Smooth muscle cell of the brain vasculature (primary cell): ENCODE measurements at regions not wholly inside any gene's neighbourhood (a gene's known extent, or its start where the extent isn't known, plus 50 kb on each side); places are given as distances from the start of the nearest gene placed in this dataset.
"Not testable (repeated sequence)": the region's sequence is repeated elsewhere in the genome, so short reads cannot be mapped to it uniquely, and the experiment has no call there.

ENCODE experiments used
- DNase-seq: peaks from one replicate; pipeline ENCODE4 v3.0.0-alpha.2; 2012; ENCODE audit warnings: low read depth, low spot score

GRCh38 chr1:109857702-109858101, 52.9 kb upstream of the CSF1 start:
- DNase-seq, result not testable (repeated sequence)

- DNase-seq, result not testable (repeated sequence)
These were observed 54.7 kb upstream of the CSF1 start for GRCh38 chr1:109855986-109856385.

- not testable (repeated sequence) for DNase-seq
These were observed 56.7 kb upstream of the CSF1 start for GRCh38 chr1:109853972-109854371.

GRCh38 chr1:109852221-109853015, 58.2 kb upstream of the CSF1 start:
- not testable (repeated sequence) for DNase-seq

DNA sequence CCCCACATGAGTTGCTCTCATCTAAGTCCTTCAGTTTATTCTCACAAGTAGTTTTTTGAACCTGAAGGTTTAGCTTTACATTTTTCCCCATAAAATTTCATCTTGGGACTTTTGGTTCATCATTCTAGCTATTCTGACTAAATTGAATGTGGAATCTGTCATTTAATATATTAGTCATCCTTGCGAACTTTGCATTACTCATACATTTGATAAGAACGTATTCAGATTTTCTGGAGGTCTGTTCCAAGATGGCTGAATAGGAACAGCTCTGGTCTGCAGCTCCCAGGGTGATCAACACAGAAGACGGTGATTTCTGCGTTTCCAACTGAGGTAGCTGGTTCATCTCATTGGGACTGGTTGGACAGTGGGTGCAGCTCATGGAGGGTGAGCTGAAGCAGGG, 59.8 kb upstream of the CSF1 start:
- no peak for DNase-seq

GRCh38 chr1:109850194-109850593, 60.5 kb upstream of the CSF1 start:
- DNase-seq, result no peak

- no peak for DNase-seq
These were observed 61.0 kb upstream of the CSF1 start for GRCh38 chr1:109849655-109850054.

GRCh38 chr1:109847251-109847650, 63.4 kb upstream of the CSF1 start:
- DNase-seq, result no peak

DNA sequence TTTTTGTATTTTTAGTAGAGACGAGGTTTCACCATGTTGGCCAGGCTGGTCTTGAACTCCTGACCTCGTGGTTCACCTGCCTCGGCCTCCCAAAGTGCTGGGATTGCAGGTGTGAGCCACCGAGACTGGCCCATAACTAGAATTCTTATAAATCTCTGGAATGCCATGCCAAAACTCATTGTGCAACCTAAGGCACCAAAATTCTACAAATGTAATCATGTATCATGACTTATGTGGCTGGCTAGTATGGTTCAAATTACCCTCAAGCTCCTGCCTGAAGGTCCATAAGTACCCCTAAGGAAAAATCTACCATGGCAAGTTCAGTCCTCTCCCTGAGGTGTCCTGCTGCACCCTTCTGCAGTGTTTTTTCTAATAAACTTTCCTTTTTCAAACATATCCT, 63.8 kb upstream of the CSF1 start:
- no peak for DNase-seq

DNA sequence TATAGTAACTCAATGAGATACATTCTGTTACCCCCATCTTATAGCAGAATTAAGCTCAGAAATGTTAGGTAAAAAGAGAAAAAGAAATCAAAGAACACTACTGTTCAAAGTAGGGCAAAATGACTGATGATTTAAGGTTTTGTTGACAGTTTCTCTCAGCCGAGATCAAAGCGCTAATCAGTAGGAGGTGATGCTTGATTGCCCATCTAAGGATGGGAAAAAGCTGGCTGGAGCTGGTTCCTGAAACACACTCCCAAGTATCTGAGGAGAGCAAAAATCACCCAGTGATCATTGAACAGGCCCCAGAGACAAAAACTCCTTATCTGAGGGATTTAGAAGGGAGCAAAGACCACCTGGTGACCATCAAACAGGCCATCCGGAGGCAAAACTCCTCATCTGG, 64.5 kb upstream of the CSF1 start:
- DNase-seq, result no peak

DNA sequence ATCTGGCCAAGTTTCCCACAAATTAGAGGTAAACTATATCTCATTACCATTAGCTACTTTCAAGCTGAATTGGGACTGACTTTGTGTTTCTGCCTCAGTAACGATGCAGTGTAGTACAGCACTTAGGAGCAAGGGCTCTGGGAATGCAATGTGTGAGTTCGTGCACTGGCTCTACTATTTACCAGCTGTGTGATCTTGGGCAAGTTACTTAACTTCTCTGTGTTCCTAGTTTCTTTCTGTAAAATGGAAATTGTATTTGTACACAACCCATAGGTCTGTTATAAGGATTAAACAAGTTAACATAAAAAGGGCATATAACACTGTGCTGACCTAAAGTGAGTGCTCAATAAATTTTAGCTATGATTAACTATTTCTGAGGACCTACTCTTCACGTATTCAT, 65.0 kb upstream of the CSF1 start:
- DNase-seq, result no peak

DNA sequence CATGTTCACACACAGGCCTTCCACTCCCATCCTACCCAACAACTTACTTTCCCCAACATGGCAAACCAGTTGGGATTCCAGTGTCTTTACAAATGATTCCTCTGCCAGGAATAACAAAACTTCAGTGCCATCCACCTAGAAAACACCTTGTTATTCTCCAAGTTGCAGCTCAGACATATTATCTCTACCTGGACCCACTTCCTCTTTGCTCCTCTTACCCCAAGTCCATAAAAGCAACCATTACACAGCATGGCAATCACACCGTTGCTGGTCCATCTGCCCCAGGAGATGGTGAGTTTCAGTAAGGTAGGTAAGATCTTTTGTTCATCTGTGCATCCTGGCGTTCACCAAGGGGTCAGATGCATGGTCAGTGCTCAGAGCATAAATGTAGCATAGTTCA, 66.0 kb upstream of the CSF1 start:
- DNase-seq, result no peak

- DNase-seq, result no peak
These were observed 70.5 kb upstream of the CSF1 start for GRCh38 chr1:109840011-109840629.

DNA sequence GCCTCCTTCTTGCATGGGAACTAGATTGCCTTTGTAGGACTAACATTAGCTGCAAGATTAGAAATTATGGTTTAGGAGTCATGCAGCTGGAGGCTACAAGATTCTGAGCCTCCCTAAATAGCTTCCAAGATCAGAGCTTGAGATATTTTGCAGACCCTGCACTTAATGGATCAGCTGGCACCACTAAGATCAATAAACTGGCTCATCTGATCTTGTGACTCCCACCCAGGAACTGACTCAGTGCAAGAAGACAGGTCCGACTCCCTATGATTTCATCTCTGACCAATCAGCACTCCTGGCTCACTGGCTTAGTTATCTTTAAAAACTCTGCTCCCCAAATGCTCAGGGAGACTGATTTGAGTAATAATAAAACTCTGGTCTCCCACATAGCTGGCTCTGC, 71.4 kb upstream of the CSF1 start:
- DNase-seq, result not testable (repeated sequence)

DNA sequence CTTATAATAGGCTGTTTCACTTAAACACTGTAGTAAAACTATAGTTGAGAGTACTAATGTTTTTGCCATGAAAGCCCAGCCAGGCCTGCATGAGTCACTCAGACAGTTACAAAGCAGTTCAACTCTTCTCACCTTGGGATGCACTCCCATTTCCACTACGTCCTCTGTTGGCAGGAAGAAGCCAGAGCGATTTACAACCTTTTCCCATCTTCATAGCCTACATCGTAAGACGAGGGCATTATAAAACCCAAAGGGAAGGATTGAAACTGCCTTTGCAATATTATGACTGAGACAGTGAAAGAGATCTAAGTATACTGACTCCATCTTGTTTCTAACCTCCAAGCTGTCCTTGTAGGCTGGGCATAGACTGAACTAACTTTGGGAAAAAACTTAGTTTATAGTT, 71.8 kb upstream of the CSF1 start:
- DNase-seq, result no peak

DNA sequence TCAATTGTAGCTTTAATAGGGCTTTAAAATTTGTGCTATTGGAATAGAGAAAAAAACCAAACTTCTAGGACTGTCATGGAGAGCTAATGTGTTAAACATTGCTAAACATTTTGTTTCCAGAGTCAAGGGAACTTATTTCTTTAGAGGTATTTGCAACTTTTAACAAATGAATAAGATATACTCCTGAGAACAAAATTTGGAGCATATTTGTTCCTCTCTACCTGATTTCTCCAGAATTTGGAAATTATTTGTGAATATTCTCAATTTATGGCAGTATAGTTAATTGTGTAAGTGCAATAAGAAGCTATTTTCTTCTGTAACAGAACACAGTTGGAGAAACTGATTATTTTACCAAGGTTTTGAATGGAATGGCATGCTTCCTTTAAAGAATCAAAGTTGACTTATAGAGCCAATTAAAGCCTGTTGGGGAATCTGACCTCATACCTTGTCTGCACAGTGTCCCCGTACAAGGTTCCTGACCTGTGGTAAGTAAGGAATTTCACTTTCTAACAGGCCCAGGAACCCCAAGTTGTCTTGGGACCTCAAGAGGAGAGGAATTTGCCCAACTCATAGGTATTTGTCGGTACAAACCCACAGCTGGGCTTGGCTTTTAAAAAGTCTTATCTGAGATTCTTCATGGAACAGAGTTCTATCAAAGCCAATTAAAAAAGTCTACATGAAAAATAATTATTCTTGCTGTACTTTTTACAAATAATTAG, 72.6 kb upstream of the CSF1 start:
- no peak for DNase-seq

DNA sequence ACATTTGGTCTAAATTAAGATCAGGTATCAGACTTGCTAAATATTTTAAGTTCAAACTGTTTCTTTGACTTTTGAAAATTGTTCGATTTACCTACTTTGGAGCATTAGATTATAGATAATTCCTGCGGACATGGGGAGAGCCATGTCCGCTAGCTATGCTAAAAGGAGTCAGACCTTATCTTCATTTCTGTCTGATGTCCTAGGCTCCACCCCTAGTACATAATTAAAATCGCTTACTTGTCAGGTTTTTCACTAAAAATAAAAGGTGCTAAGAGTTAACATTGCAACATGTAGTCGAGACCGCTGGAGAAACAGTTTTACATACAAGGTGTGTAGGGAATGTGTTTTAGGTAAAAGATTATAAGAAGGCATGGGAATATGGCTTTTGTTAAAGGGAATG, 71.9 kb upstream of the EPS8L3 start:
- not testable (repeated sequence) for DNase-seq

GRCh38 chr1:109834951-109835350, 71.2 kb upstream of the EPS8L3 start:
- DNase-seq, result no peak

DNA sequence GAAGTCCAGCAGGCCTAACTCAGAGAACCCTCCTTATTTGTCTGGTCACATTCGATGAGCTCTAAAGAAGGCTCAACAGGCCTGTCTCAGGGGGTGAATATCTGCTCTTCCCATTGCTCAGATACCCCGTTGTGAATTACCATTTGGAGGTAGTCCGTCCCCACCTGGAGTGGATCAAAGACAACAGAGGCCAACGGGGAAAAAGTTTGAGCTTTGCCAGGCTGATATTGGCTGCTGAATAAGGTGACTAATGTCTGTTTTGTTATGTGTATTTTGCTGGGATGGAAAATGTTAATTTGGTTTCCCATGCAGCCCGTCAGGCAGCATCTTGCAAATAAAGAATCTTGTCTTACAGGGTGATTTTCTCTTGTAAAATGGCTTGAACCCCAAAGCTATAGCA, 69.2 kb upstream of the EPS8L3 start:
- DNase-seq, result no peak

GRCh38 chr1:109828756-109829505, 65.2 kb upstream of the EPS8L3 start:
- no peak for DNase-seq

GRCh38 chr1:109827986-109828385, 64.3 kb upstream of the EPS8L3 start:
- no peak for DNase-seq

- DNase-seq, result no peak
These were observed 63.7 kb upstream of the EPS8L3 start for GRCh38 chr1:109827466-109827865.
